ENCODE measurements at regions not wholly inside any gene's neighbourhood (a gene's known extent, or its start where the extent isn't known, plus 50 kb on each side); places are given as distances from the start of the nearest gene placed in this dataset.

GRCh38 chr1:112056354-112056753 lies 66.9 kb upstream of the KCND3 start:
- TF ChIP-seq EZH2 (IDR thresholded peaks at IDR 0.05; ENCODE audit: borderline replicate concordance, low read length) (no peak), CTCF (IDR thresholded peaks at IDR 0.05; ENCODE audit: low read length) (no peak)
